Stimulated activated CD4-positive, alpha-beta T cell treated with anti-CD3 and anti-CD28 coated beads, Interleukin-2, amount 100 ng/mL, for 4 hours (primary cell): ENCODE measurements at regions not wholly inside any gene's neighbourhood (a gene's known extent, or its start where the extent isn't known, plus 50 kb on each side); places are given as distances from the start of the nearest gene placed in this dataset.
"Not testable (repeated sequence)": the region's sequence is repeated elsewhere in the genome, so short reads cannot be mapped to it uniquely, and the experiment has no call there.

Source experiments
- DNase-seq: peaks from one replicate; pipeline ENCODE4 v3.0.0-alpha.2; 2020; ENCODE audit warnings: low read depth

- DNase-seq = not testable (repeated sequence)
Observed at GRCh38 chr16:18263046-18263445, 73.5 kb downstream of the NPIPA8 start.

- not testable (repeated sequence) for DNase-seq
Observed at GRCh38 chr16:18261848-18262247, 74.7 kb downstream of the NPIPA8 start.

- not testable (repeated sequence) for DNase-seq
Observed at GRCh38 chr16:18259496-18260176, 76.9 kb downstream of the NPIPA8 start.

- DNase-seq = not testable (repeated sequence)
Observed at GRCh38 chr16:18252943-18253342, 83.6 kb downstream of the NPIPA8 start.

GRCh38 chr16:18230505-18230904 is 106.0 kb downstream of the NPIPA8 start:
- DNase-seq = not testable (repeated sequence)

GRCh38 chr16:18222054-18223009 is 114.2 kb downstream of the NPIPA8 start:
- not testable (repeated sequence) for DNase-seq

- DNase-seq = not testable (repeated sequence)
Observed at GRCh38 chr16:18217741-18218140, 118.8 kb downstream of the NPIPA8 start.

- not testable (repeated sequence) for DNase-seq
Observed at GRCh38 chr16:18216814-18217213, 119.7 kb downstream of the NPIPA8 start.

GRCh38 chr16:18213810-18214209 is 122.7 kb downstream of the NPIPA8 start:
- not testable (repeated sequence) for DNase-seq

- DNase-seq = not testable (repeated sequence)
Observed at GRCh38 chr16:18211505-18211904, 125.0 kb downstream of the NPIPA8 start.

- not testable (repeated sequence) for DNase-seq
Observed at GRCh38 chr16:18204786-18205185, 131.8 kb downstream of the NPIPA8 start.

- not testable (repeated sequence) for DNase-seq
Observed at GRCh38 chr16:18204309-18204708, 132.2 kb downstream of the NPIPA8 start.

GRCh38 chr16:18201511-18201910 is 135.0 kb downstream of the NPIPA8 start:
- not testable (repeated sequence) for DNase-seq

GRCh38 chr16:18192389-18192788 is 144.1 kb downstream of the NPIPA8 start:
- not testable (repeated sequence) for DNase-seq

GRCh38 chr16:18190179-18190578 is 146.4 kb downstream of the NPIPA8 start:
- not testable (repeated sequence) for DNase-seq

GRCh38 chr16:18184755-18185154 is 151.8 kb downstream of the NPIPA8 start:
- DNase-seq = not testable (repeated sequence)

GRCh38 chr16:18181028-18181427 is 155.5 kb downstream of the NPIPA8 start:
- not testable (repeated sequence) for DNase-seq

GRCh38 chr16:18173945-18174497 is 162.5 kb downstream of the NPIPA8 start:
- DNase-seq = not testable (repeated sequence)

GRCh38 chr16:18162293-18162692 is 174.2 kb downstream of the NPIPA8 start:
- DNase-seq = not testable (repeated sequence)

- DNase-seq = not testable (repeated sequence)
Observed at GRCh38 chr16:18161224-18161623, 175.3 kb downstream of the NPIPA8 start.

GRCh38 chr16:18159185-18159584 is 177.4 kb downstream of the NPIPA8 start:
- DNase-seq = not testable (repeated sequence)

GRCh38 chr16:18157854-18158253 is 178.7 kb downstream of the NPIPA8 start:
- DNase-seq = not testable (repeated sequence)
